H1 (cell line): ENCODE measurements at regions not wholly inside any gene's neighbourhood (a gene's known extent, or its start where the extent isn't known, plus 50 kb on each side); places are given as distances from the start of the nearest gene placed in this dataset.

Experiments used
- CTCF ChIA-PET: fragments of 300-600 bp; sonication (Branson Sonifier 250); formaldehyde crosslinking; loops from one replicate; lab custom pipeline; 2021; ENCODE audit not compliant: partially characterized antibody; lab: Charles Lee
- POLR2A ChIA-PET: fragments of 300-600 bp; sonication (Branson Sonifier 250); formaldehyde crosslinking; loops from one replicate; lab custom pipeline; 2021; ENCODE audit warnings: inconsistent platforms; ENCODE audit not compliant: partially characterized antibody; lab: Charles Lee
- DNase-seq, 2 experiments: peaks; one replicate each; pipeline versions ENCODE4 v3.0.0 to v3.0.0-alpha.2; 2010 to 2022; ENCODE audit warnings: low spot score in 2 of 2, low read depth in 1 of 2, mixed read lengths in 1 of 2
- FAIRE-seq: peaks from 2 replicates; lab custom pipeline; 2011; peaks lifted over from hg19 to GRCh38; lab: Jason Lieb, UNC
- H2AFZ ChIP-seq: 2 replicates; pipeline ENCODE4 v1.8.1; 2012; ENCODE audit warnings: low read length, inconsistent platforms
- H2AK5ac ChIP-seq: 2 replicates; pipeline ENCODE4 v1.6.1; 2013; ENCODE audit warnings: low read depth, low read length
- H2BK120ac ChIP-seq: replicated peaks from 2 replicates; pipeline ENCODE3; 2013; ENCODE audit warnings: low read depth, low read length, inconsistent platforms
- H2BK12ac ChIP-seq: 2 replicates; pipeline ENCODE4 v1.6.1; 2013; ENCODE audit warnings: low read depth, low read length
- H2BK15ac ChIP-seq: 2 replicates; pipeline ENCODE4 v1.6.1; 2013; ENCODE audit warnings: low read length
- H2BK20ac ChIP-seq: 2 replicates; pipeline ENCODE4 v1.6.1; 2013; ENCODE audit warnings: low read length
- H2BK5ac ChIP-seq: 2 replicates; pipeline ENCODE4 v1.6.1; 2013; ENCODE audit warnings: low read depth, low read length
- H3K14ac ChIP-seq: 2 replicates; pipeline ENCODE4 v1.6.1; 2013; ENCODE audit warnings: inconsistent platforms; ENCODE audit not compliant: insufficient read length
- H3K18ac ChIP-seq: 2 replicates; pipeline ENCODE4 v1.6.1; 2013; ENCODE audit warnings: low read length; ENCODE audit errors: extremely low read depth
- H3K23ac ChIP-seq: 2 replicates; pipeline ENCODE4 v1.6.1; 2013; ENCODE audit warnings: inconsistent platforms; ENCODE audit not compliant: insufficient read length
- H3K23me2 ChIP-seq: 2 replicates; pipeline ENCODE4 v1.6.1; 2013; ENCODE audit warnings: low read depth, low read length
- H3K27ac ChIP-seq: 2 replicates; pipeline ENCODE4 v1.6.1; 2011; ENCODE audit warnings: low read depth, low read length, inconsistent platforms
- H3K27me3 ChIP-seq, 4 experiments: replicated peaks in 1 of 4; 1 replicate in 1 of 4; 2 replicates in 3 of 4; pipeline versions ENCODE4 v1.6.1 to v1.8.1; 2011 to 2013; ENCODE audit warnings: low read length in 3 of 4, mild to moderate bottlenecking in 3 of 4, inconsistent platforms in 2 of 4, mixed read lengths in 2 of 4, moderate library complexity in 1 of 4; ENCODE audit not compliant: control insufficient read depth in 3 of 4, insufficient read depth in 3 of 4; ENCODE audit errors: extremely low read depth in 1 of 4
- H3K36me3 ChIP-seq, 4 experiments: 2 replicates each; pipeline versions ENCODE4 v1.6.1 to v1.8.1; 2011 to 2013; ENCODE audit warnings: mild to moderate bottlenecking in 4 of 4, low read length in 3 of 4, moderate library complexity in 2 of 4, control low read depth in 1 of 4, inconsistent platforms in 1 of 4; ENCODE audit not compliant: insufficient read depth in 4 of 4, control insufficient read depth in 2 of 4
- H3K4ac ChIP-seq: replicated peaks from 2 replicates; pipeline ENCODE3; 2013; ENCODE audit warnings: low read length, low read depth, mixed read lengths, inconsistent platforms; ENCODE audit not compliant: insufficient read length
- H3K4me1 ChIP-seq, 4 experiments: replicated peaks in 1 of 4; 1 replicate in 1 of 4; 2 replicates in 3 of 4; pipeline versions ENCODE4 v1.6.1 to v1.8.1; 2011 to 2013; ENCODE audit warnings: low read length in 3 of 4, inconsistent platforms in 2 of 4, mixed read lengths in 1 of 4; ENCODE audit not compliant: insufficient read depth in 4 of 4, control insufficient read depth in 3 of 4
- H3K4me2 ChIP-seq, 2 experiments: 2 replicates each; pipeline versions ENCODE4 v1.6.1 to v1.8.1; 2011 to 2013; ENCODE audit warnings: low read depth in 2 of 2, low read length in 2 of 2, control low read depth in 1 of 2, inconsistent platforms in 1 of 2, mild to moderate bottlenecking in 1 of 2; ENCODE audit not compliant: insufficient read depth in 1 of 2
- H3K4me3 ChIP-seq, 4 experiments: fragments of 200-600, 300-600 bp in 1 of 4; sonication (generic), shearing (Covaris generic), sonication (Bioruptor Twin) in 1 of 4; 2 replicates each; pipeline versions ENCODE4 v1.5.1 to v1.8.1; 2011 to 2016; ENCODE audit warnings: low read length in 4 of 4, low read depth in 3 of 4, control low read depth in 2 of 4, inconsistent platforms in 2 of 4, mild to moderate bottlenecking in 2 of 4, mixed read lengths in 1 of 4, moderate library complexity in 1 of 4; ENCODE audit not compliant: insufficient read depth in 2 of 4; ENCODE audit errors: extremely low read depth in 1 of 4
- H3K56ac ChIP-seq: replicated peaks from 2 replicates; pipeline ENCODE3; 2013; ENCODE audit warnings: low read depth, mild to moderate bottlenecking, mixed read lengths, low read length, inconsistent platforms; ENCODE audit not compliant: insufficient read length
- H3K79me1 ChIP-seq: 2 replicates; pipeline ENCODE4 v1.6.1; 2013; ENCODE audit warnings: low read depth, low read length, control low read depth
- H3K79me2 ChIP-seq, 2 experiments: 2 replicates each; pipeline versions ENCODE4 v1.6.1 to v1.8.1; 2012 to 2013; ENCODE audit warnings: low read length in 2 of 2, mild to moderate bottlenecking in 2 of 2, inconsistent platforms in 1 of 2; ENCODE audit not compliant: insufficient read depth in 2 of 2, control insufficient read depth in 1 of 2
- H3K9ac ChIP-seq, 4 experiments: replicated peaks in 1 of 4; 1 replicate in 1 of 4; 2 replicates in 3 of 4; pipeline versions ENCODE4 v1.6.1 to v1.8.1; 2011 to 2013; ENCODE audit warnings: low read depth in 3 of 4, low read length in 3 of 4, control low read depth in 2 of 4, mild to moderate bottlenecking in 2 of 4, moderate library complexity in 2 of 4, inconsistent platforms in 1 of 4; ENCODE audit errors: extremely low read depth in 1 of 4
- H3K9me3 ChIP-seq, 2 experiments: 2 replicates each; pipeline versions ENCODE4 v1.6.1 to v1.8.1; 2012 to 2013; ENCODE audit warnings: mild to moderate bottlenecking in 2 of 2, moderate library complexity in 2 of 2, control low read depth in 1 of 2, inconsistent platforms in 1 of 2, low read depth in 1 of 2, low read length in 1 of 2, mixed read lengths in 1 of 2; ENCODE audit not compliant: insufficient read depth in 2 of 2
- H4K20me1 ChIP-seq, 2 experiments: replicated peaks in 1 of 2; 2 replicates each; pipeline versions ENCODE3 to v1.8.1; 2011 to 2013; ENCODE audit warnings: inconsistent platforms in 2 of 2, low read length in 2 of 2, mild to moderate bottlenecking in 1 of 2; ENCODE audit not compliant: insufficient read depth in 2 of 2, control insufficient read depth in 1 of 2
- H4K5ac ChIP-seq: 2 replicates; pipeline ENCODE4 v1.6.1; 2013; ENCODE audit warnings: low read length, low read depth, mixed read lengths, inconsistent platforms; ENCODE audit not compliant: insufficient read length
- H4K8ac ChIP-seq: 2 replicates; pipeline ENCODE4 v1.8.0; 2013; ENCODE audit warnings: mild to moderate bottlenecking, moderate library complexity, low read length, inconsistent platforms; ENCODE audit not compliant: insufficient read depth; ENCODE audit errors: extremely low read depth
- H4K91ac ChIP-seq: replicated peaks from 2 replicates; pipeline ENCODE3; 2013; ENCODE audit warnings: low read length, mixed read lengths, inconsistent platforms; ENCODE audit not compliant: insufficient read length
- BACH1 ChIP-seq: IDR thresholded peaks from 2 replicates; pipeline ENCODE4 v1.6.1; 2012; ENCODE audit warnings: low read length, improper control_type of control experiment
- BCL11A ChIP-seq, 2 experiments: IDR thresholded peaks; one replicate each; pipeline ENCODE4 v1.6.1; 2011; ENCODE audit warnings: low read depth in 2 of 2, low read length in 2 of 2, mild to moderate bottlenecking in 2 of 2
- CREB1 ChIP-seq: IDR thresholded peaks from 2 replicates; pipeline ENCODE4 v1.6.1; 2012; ENCODE audit warnings: inconsistent platforms
- HDAC2 ChIP-seq, 2 experiments: fragments of 300-600 bp in 1 of 2; sonication (generic) in 1 of 2; IDR thresholded peaks; 2 replicates each; pipeline ENCODE4 v1.6.1; 2011 to 2012; ENCODE audit warnings: low read depth in 2 of 2, low read length in 2 of 2, mild to moderate bottlenecking in 2 of 2, moderate library complexity in 2 of 2, borderline replicate concordance in 1 of 2, inconsistent platforms in 1 of 2
- MAX ChIP-seq: IDR thresholded peaks from 2 replicates; pipeline ENCODE4 v1.6.1; 2012; ENCODE audit warnings: inconsistent platforms
- NANOG ChIP-seq: IDR thresholded peaks from 2 replicates; pipeline ENCODE4 v1.6.1; 2011; ENCODE audit warnings: low read length, low read depth, mild to moderate bottlenecking, inconsistent platforms; ENCODE audit not compliant: insufficient read depth, poor library complexity, severe bottlenecking
- RAD21 ChIP-seq, 2 experiments: IDR thresholded peaks in 1 of 2; conservative IDR thresholded peaks in 1 of 2; 2 replicates each; pipeline ENCODE4 v1.6.1; 2011; ENCODE audit warnings: low read depth in 2 of 2, low read length in 2 of 2, improper control_type of control experiment in 1 of 2, inconsistent platforms in 1 of 2, mild to moderate bottlenecking in 1 of 2, moderate library complexity in 1 of 2
- RBBP5 ChIP-seq: IDR thresholded peaks from 2 replicates; pipeline ENCODE4 v1.7.1; 2012; ENCODE audit warnings: low read depth, mild to moderate bottlenecking, inconsistent platforms, low read length, moderate library complexity, borderline replicate concordance
- RNF2 ChIP-seq: fragments of 200-900, 300-1000 bp; sonication (generic); IDR thresholded peaks from 2 replicates; pipeline ENCODE4 v1.7.1; 2016; ENCODE audit warnings: borderline replicate concordance, low read depth, mild to moderate bottlenecking, antibody characterized with exemption, low read length; ENCODE audit not compliant: poor library complexity, severe bottlenecking; ENCODE audit errors: missing control alignments
- RXRA ChIP-seq: IDR thresholded peaks from 2 replicates; pipeline ENCODE4 v1.6.1; 2011; ENCODE audit warnings: low read depth, mild to moderate bottlenecking, low read length, moderate library complexity; ENCODE audit not compliant: insufficient read depth
- USF2 ChIP-seq: IDR thresholded peaks from 2 replicates; pipeline ENCODE4 v1.6.1; 2011; ENCODE audit warnings: low read length, improper control_type of control experiment
- ZNF274 ChIP-seq: IDR thresholded peaks from 2 replicates; pipeline ENCODE4 v1.7.0; 2012; ENCODE audit warnings: low read length, borderline replicate concordance; ENCODE audit errors: extremely low read depth
- TF ChIP-seq, protein P1 (sequence below): IDR thresholded peaks from 2 replicates; pipeline ENCODE4 v1.6.1; 2012; ENCODE audit warnings: inconsistent platforms

- CTCF ChIA-PET: no interaction called here
- no peak for FAIRE-seq
- Histone ChIP-seq H2BK20ac (no peak overlapping the region), H2AFZ (no peak overlapping the region), H3K79me1 (no peaks in the 10 kb centered on the region), H3K23me2 (no peaks in the 10 kb centered on the region), H3K27ac (no peak overlapping the region), H4K8ac (no peak overlapping the region), H2BK15ac (no peak overlapping the region), H3K36me3 (no peaks in the 10 kb centered on the region), H4K91ac (no peak overlapping the region), H3K4me2 (no peak overlapping the region), H2BK120ac (no peak overlapping the region), H2BK12ac (no peak overlapping the region), H2BK5ac (no peak overlapping the region), H3K4me3 (no peak overlapping the region), H3K27me3 (no peaks in the 10 kb centered on the region), H3K18ac (no peak overlapping the region), H3K4ac (no peak overlapping the region), H3K14ac (no peak overlapping the region), H3K9me3 (no peaks in the 10 kb centered on the region; a peak in 1 of 4 replicates), H4K20me1 (no peaks in the 10 kb centered on the region), H4K5ac (no peak overlapping the region), H3K4me1 (no peaks in the 10 kb centered on the region), H3K23ac (no peak overlapping the region), H3K9ac (no peak overlapping the region), H2AK5ac (no peak overlapping the region), H3K79me2 (no peaks in the 10 kb centered on the region), H3K56ac (no peak overlapping the region)
- POLR2A ChIA-PET: no interaction called here
- no peak for DNase-seq
- TF ChIP-seq HDAC2 (IDR thresholded peaks at IDR 0.05; ENCODE audit: borderline replicate concordance in 1 of 2, low read depth in 2 of 2, low read length in 2 of 2): no peak
- no peak for TF ChIP-seq NANOG
- no peak for TF ChIP-seq CREB1
- TF ChIP-seq MAX: no peak
- no peak for TF ChIP-seq BCL11A (IDR thresholded peaks at IDR 0.05; ENCODE audit: low read depth in 2 of 2, low read length in 2 of 2)
- no peak for TF ChIP-seq RNF2
- TF ChIP-seq BACH1: no peak
- no peak for TF ChIP-seq RXRA
- no peak for TF ChIP-seq RBBP5
- no peak for TF ChIP-seq ZNF274
- TF ChIP-seq, protein P1, sequence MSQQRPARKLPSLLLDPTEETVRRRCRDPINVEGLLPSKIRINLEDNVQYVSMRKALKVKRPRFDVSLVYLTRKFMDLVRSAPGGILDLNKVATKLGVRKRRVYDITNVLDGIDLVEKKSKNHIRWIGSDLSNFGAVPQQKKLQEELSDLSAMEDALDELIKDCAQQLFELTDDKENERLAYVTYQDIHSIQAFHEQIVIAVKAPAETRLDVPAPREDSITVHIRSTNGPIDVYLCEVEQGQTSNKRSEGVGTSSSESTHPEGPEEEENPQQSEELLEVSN: no peak
- TF ChIP-seq RAD21 (IDR thresholded peaks at IDR 0.05 in 1 of 2, conservative IDR thresholded peaks at IDR 0.05 in 1 of 2; ENCODE audit: low read depth in 2 of 2, low read length in 2 of 2): no peak
- TF ChIP-seq USF2: no peak
Observed at GRCh38 chr12:74871817-74872216, 334.2 kb downstream of the ATXN7L3B start.
